ENCODE measurements at regions not wholly inside any gene's neighbourhood (a gene's known extent, or its start where the extent isn't known, plus 50 kb on each side); places are given as distances from the start of the nearest gene placed in this dataset.

- Histone ChIP-seq H3K4me2 (ENCODE audit: control insufficient read depth, insufficient read depth) (no peak overlapping the region), H3K79me2 (ENCODE audit: control insufficient read depth, insufficient read depth, low read length) (no peaks in the 10 kb centered on the region), H3K9ac (ENCODE audit: control insufficient read depth, insufficient read depth, low read length) (no peak overlapping the region), H3K4me3 (no peak overlapping the region), H4K20me1 (ENCODE audit: control insufficient read depth, insufficient read depth) (no peaks in the 10 kb centered on the region), H2AFZ (ENCODE audit: control insufficient read depth, low read depth, low read length) (no peak overlapping the region), H3K4me1 (ENCODE audit: control insufficient read depth, insufficient read depth, low read length) (no peaks in the 10 kb centered on the region), H3K27ac (ENCODE audit: control insufficient read depth, insufficient read depth) (no peak overlapping the region), H3K9me3 (replicated peaks; ENCODE audit: control insufficient read depth, insufficient read depth, low read length) (no peaks in the 10 kb centered on the region), H3K27me3 (replicated peaks in 1 of 2; ENCODE audit: control insufficient read depth in 2 of 2, insufficient read depth in 2 of 2, low read length in 1 of 2) (no peaks in the 10 kb centered on the region; a peak in 1 of 4 replicates), H3K36me3 (ENCODE audit: control insufficient read depth in 2 of 2, insufficient read depth in 2 of 2, low read length in 1 of 2) (no peaks in the 10 kb centered on the region)
- ATAC-seq, result no peak
- no TSS peak for BruUV-seq (replicated peaks)
- DNase-seq (ENCODE audit: low read depth, low spot score), result no peak
- ChIA-PET SMC1A (ENCODE audit: uncharacterized antibody, unreplicated experiment) (no interaction called here), CTCF (no interaction called here), RAD21 (ENCODE audit: unreplicated experiment) (no interaction called here), POLR2A (no interaction called here)
- intact Hi-C loops (cut with micrococcal nuclease; ENCODE audit: unreplicated experiment) (no loop called here), in situ Hi-C loops (cut with MboI) (no loop called here)
- TF ChIP-seq CEBPB (IDR thresholded peaks at IDR 0.05; ENCODE audit: borderline replicate concordance in 1 of 2, low read depth in 2 of 2, low read length in 2 of 2) (no peak), YBX1 (IDR thresholded peaks at IDR 0.05) (no peak), CUX1 (IDR thresholded peaks at IDR 0.05; ENCODE audit: insufficient replicate concordance, low read depth, low read length) (no peak), ETV6 (conservative IDR thresholded peaks at IDR 0.05 in 1 of 2, IDR thresholded peaks at IDR 0.05 in 1 of 2; ENCODE audit: borderline replicate concordance in 1 of 2, low read depth in 1 of 2) (no peak), HCFC1 (IDR thresholded peaks at IDR 0.05; ENCODE audit: low read length) (no peak), SRF (IDR thresholded peaks at IDR 0.05; ENCODE audit: low read depth in 2 of 2, low read length in 2 of 2) (no peak), ATF7 (IDR thresholded peaks at IDR 0.05; ENCODE audit: low read depth) (no peak), HDAC6 (IDR thresholded peaks at IDR 0.05; ENCODE audit: unreplicated experiment) (no peak), ZNF274 (IDR thresholded peaks at IDR 0.05; ENCODE audit: insufficient read depth, insufficient read length) (no peak), KAT2A (conservative IDR thresholded peaks at IDR 0.05; ENCODE audit: control insufficient read depth, low read depth, low read length) (no peak), NR2C2 (IDR thresholded peaks at IDR 0.05; ENCODE audit: borderline replicate concordance, control insufficient read depth, insufficient read length, low read depth) (no peak), MEF2A (IDR thresholded peaks at IDR 0.05; ENCODE audit: insufficient read depth, low read depth, low read length) (no peak), EP300 (IDR thresholded peaks at IDR 0.05; ENCODE audit: borderline replicate concordance in 1 of 2, control insufficient read depth in 1 of 2, low read depth in 2 of 2, low read length in 2 of 2) (no peak), SP1 (IDR thresholded peaks at IDR 0.05; ENCODE audit: low read depth, low read length) (no peak)
- TF ChIP-seq, protein P1, sequence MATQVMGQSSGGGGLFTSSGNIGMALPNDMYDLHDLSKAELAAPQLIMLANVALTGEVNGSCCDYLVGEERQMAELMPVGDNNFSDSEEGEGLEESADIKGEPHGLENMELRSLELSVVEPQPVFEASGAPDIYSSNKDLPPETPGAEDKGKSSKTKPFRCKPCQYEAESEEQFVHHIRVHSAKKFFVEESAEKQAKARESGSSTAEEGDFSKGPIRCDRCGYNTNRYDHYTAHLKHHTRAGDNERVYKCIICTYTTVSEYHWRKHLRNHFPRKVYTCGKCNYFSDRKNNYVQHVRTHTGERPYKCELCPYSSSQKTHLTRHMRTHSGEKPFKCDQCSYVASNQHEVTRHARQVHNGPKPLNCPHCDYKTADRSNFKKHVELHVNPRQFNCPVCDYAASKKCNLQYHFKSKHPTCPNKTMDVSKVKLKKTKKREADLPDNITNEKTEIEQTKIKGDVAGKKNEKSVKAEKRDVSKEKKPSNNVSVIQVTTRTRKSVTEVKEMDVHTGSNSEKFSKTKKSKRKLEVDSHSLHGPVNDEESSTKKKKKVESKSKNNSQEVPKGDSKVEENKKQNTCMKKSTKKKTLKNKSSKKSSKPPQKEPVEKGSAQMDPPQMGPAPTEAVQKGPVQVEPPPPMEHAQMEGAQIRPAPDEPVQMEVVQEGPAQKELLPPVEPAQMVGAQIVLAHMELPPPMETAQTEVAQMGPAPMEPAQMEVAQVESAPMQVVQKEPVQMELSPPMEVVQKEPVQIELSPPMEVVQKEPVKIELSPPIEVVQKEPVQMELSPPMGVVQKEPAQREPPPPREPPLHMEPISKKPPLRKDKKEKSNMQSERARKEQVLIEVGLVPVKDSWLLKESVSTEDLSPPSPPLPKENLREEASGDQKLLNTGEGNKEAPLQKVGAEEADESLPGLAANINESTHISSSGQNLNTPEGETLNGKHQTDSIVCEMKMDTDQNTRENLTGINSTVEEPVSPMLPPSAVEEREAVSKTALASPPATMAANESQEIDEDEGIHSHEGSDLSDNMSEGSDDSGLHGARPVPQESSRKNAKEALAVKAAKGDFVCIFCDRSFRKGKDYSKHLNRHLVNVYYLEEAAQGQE (IDR thresholded peaks at IDR 0.05; ENCODE audit: low read depth, low read length), result no peak
- 0% methylated on average over 3 of the region's 3 CpGs for WGBS (ENCODE audit: insufficient coverage, insufficient replicate concordance, low lambda C conversion rate, missing lambda C conversion rate)
- no peak for FAIRE-seq
Observed at GRCh38 chr4:111748157-111748556, 397.1 kb upstream of the FAM241A start.
